K562 (cell line): ENCODE measurements at regions not wholly inside any gene's neighbourhood (a gene's known extent, or its start where the extent isn't known, plus 50 kb on each side); places are given as distances from the start of the nearest gene placed in this dataset.
"Not testable (repeated sequence)": the region's sequence is repeated elsewhere in the genome, so short reads cannot be mapped to it uniquely, and the experiment has no call there.

Experiments used
- ATAC-seq: fragments of 200-7000 bp; cut with Tn5 transposase; 3 replicates; pipeline ENCODE4 v1.9.1; 2020; ENCODE audit warnings: moderate library complexity
- BruUV-seq: library from RNA; stranded (reverse); fragments of 400-500 nt; replicated peaks from 2 replicates; lab custom pipeline; 2021; lab: Mats Ljungman, UMichigan
- CTCF ChIA-PET: fragments of 300-600 bp; formaldehyde crosslinking; extraction: SDS; loops from one replicate; lab custom pipeline; 2021; ENCODE audit warnings: low intra/inter-chr PET ratio; lab: Yijun Ruan, JAX
- POLR2A ChIA-PET: fragments of 300-600, 350-650 bp; sonication (Branson Sonifier 250); formaldehyde crosslinking; extraction: SDS; loops from one replicate; lab custom pipeline; 2021; ENCODE audit warnings: antibody characterized with exemption, inconsistent platforms; lab: Yijun Ruan, JAX
- DNase-seq, 4 experiments: peaks; one replicate each; pipeline versions ENCODE4 v3.0.0 to v3.0.0-alpha.2; 2011 to 2018; ENCODE audit warnings: low spot score in 3 of 4, mixed read lengths in 3 of 4; ENCODE audit errors: extremely low read depth in 1 of 4
- FAIRE-seq: peaks from 2 replicates; lab custom pipeline; 2011; peaks lifted over from hg19 to GRCh38; lab: Jason Lieb, UNC
- H2AFZ ChIP-seq: 2 replicates; pipeline ENCODE4 v1.6.0; 2011; ENCODE audit warnings: low read depth, low read length, control low read depth, inconsistent platforms
- H3K27ac ChIP-seq: fragments of 200-600 bp; 3 replicates; pipeline ENCODE4 v1.8.0; 2011; ENCODE audit warnings: low read depth, mild to moderate bottlenecking, control low read depth, inconsistent platforms, low read length, moderate library complexity, mixed read lengths; ENCODE audit errors: extremely low read depth
- H3K27me3 ChIP-seq, 2 experiments: fragments of 300-600 bp in 1 of 2; 2 replicates in 1 of 2; 3 replicates in 1 of 2; pipeline versions ENCODE4 v1.6.0 to v1.8.0; 2011; ENCODE audit warnings: inconsistent platforms in 2 of 2, low read length in 2 of 2, mild to moderate bottlenecking in 1 of 2, mixed read lengths in 1 of 2, moderate library complexity in 1 of 2; ENCODE audit not compliant: control insufficient read depth in 2 of 2, insufficient read depth in 2 of 2
- H3K36me3 ChIP-seq: fragments of 300-600 bp; 3 replicates; pipeline ENCODE4 v1.8.0; 2011; ENCODE audit warnings: mild to moderate bottlenecking, low read length, inconsistent platforms; ENCODE audit not compliant: control insufficient read depth, insufficient read depth
- H3K4me1 ChIP-seq, 2 experiments: fragments of 200-600 bp in 1 of 2; replicated peaks in 1 of 2; 2 replicates in 1 of 2; 3 replicates in 1 of 2; pipeline versions ENCODE4 v1.5.1 to v1.8.0; 2011; ENCODE audit warnings: inconsistent platforms in 2 of 2, low read length in 2 of 2, mild to moderate bottlenecking in 1 of 2, mixed read lengths in 1 of 2, moderate library complexity in 1 of 2; ENCODE audit not compliant: control insufficient read depth in 2 of 2, insufficient read depth in 2 of 2
- H3K4me2 ChIP-seq: 2 replicates; pipeline ENCODE4 v1.6.1; 2011; ENCODE audit warnings: low read length, control low read depth, inconsistent platforms, mixed read lengths; ENCODE audit not compliant: insufficient read depth
- H3K4me3 ChIP-seq: fragments of 200-600 bp; sonication (generic), shearing (Covaris generic); 2 replicates; pipeline ENCODE4 v1.5.1; 2016; ENCODE audit warnings: control low read depth, inconsistent platforms
- H3K79me2 ChIP-seq: fragments of 200-600 bp; 3 replicates; pipeline ENCODE4 v1.8.0; 2011; ENCODE audit warnings: low read length, inconsistent platforms; ENCODE audit not compliant: control insufficient read depth, insufficient read depth
- H3K9ac ChIP-seq, 2 experiments: 2 replicates each; pipeline versions ENCODE4 v1.6.0 to v1.6.1; 2011; ENCODE audit warnings: low read depth in 2 of 2, low read length in 2 of 2, control low read depth in 1 of 2, inconsistent platforms in 1 of 2, mild to moderate bottlenecking in 1 of 2, mixed read lengths in 1 of 2; ENCODE audit not compliant: insufficient read depth in 1 of 2
- H3K9me1 ChIP-seq: one replicate; pipeline ENCODE4 v1.6.0; 2011; ENCODE audit warnings: inconsistent platforms, mild to moderate bottlenecking, low read length, moderate library complexity; ENCODE audit not compliant: control insufficient read depth, insufficient read depth
- H3K9me3 ChIP-seq: replicated peaks from 2 replicates; pipeline ENCODE4 v1.5.1; 2011; ENCODE audit warnings: low read depth, low read length, inconsistent platforms; ENCODE audit not compliant: control insufficient read depth, insufficient read depth
- H4K20me1 ChIP-seq: replicated peaks from 2 replicates; pipeline ENCODE4 v1.6.1; 2011; ENCODE audit warnings: low read length, inconsistent platforms, mixed read lengths; ENCODE audit not compliant: control insufficient read depth, insufficient read depth
- CBX3 ChIP-seq, 2 experiments: IDR thresholded peaks; 1 replicate in 1 of 2; 2 replicates in 1 of 2; pipeline ENCODE4 v1.6.1; 2012; ENCODE audit warnings: inconsistent platforms in 2 of 2, low read length in 2 of 2, borderline replicate concordance in 1 of 2, control low read depth in 1 of 2
- WGBS: fragments of 100-300 bp; shearing (Covaris generic); methylation state at CpG from one replicate; pipeline ENCODE4 v1.1.6; 2016; ENCODE audit warnings: low coverage, mixed read lengths; ENCODE audit not compliant: insufficient coverage; ENCODE audit errors: missing lambda C conversion rate; 5-methylcytosine and 5-hydroxymethylcytosine counted together
- in situ Hi-C: fragments of 300-500 bp; cut with MboI; formaldehyde crosslinking; loops from 4 replicates; pipeline ENCODE4 v1.15.0; 2018; ENCODE audit warnings: inconsistent platforms, mixed read lengths
- intact Hi-C: fragments of 100-400 bp; cut with micrococcal nuclease; formaldehyde crosslinking; loops from 2 replicates; pipeline ENCODE4 v1.14.2; 2022
- TF ChIP-seq, protein P1 (sequence below): sonication (generic); formaldehyde crosslinking; IDR thresholded peaks from 2 replicates; pipeline ENCODE4 v1.8.1; 2023; ENCODE audit warnings: missing genetic modification reagents, mild to moderate bottlenecking, borderline replicate concordance

DNA sequence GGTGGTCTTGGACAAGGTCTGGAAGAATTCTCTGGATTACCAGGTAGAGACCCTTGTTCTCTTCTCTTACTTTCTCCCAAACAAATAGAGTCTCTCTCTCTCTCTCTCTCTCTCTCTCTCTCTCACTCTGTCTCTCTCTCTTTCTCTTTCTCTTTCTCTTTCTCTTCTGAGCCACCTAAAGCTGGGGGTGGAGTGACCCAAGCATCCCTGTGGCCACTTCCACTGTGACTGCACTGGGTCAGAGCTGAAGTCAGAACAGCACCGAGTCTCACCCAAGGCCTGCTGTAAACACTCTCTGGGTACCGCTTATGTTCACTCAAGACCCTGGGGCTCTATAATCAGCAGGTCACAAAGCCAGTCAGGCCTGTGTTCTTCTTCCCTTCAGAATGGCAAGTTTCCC is 513.7 kb downstream of the EBF1 start (continued):
- TF ChIP-seq, protein P1, sequence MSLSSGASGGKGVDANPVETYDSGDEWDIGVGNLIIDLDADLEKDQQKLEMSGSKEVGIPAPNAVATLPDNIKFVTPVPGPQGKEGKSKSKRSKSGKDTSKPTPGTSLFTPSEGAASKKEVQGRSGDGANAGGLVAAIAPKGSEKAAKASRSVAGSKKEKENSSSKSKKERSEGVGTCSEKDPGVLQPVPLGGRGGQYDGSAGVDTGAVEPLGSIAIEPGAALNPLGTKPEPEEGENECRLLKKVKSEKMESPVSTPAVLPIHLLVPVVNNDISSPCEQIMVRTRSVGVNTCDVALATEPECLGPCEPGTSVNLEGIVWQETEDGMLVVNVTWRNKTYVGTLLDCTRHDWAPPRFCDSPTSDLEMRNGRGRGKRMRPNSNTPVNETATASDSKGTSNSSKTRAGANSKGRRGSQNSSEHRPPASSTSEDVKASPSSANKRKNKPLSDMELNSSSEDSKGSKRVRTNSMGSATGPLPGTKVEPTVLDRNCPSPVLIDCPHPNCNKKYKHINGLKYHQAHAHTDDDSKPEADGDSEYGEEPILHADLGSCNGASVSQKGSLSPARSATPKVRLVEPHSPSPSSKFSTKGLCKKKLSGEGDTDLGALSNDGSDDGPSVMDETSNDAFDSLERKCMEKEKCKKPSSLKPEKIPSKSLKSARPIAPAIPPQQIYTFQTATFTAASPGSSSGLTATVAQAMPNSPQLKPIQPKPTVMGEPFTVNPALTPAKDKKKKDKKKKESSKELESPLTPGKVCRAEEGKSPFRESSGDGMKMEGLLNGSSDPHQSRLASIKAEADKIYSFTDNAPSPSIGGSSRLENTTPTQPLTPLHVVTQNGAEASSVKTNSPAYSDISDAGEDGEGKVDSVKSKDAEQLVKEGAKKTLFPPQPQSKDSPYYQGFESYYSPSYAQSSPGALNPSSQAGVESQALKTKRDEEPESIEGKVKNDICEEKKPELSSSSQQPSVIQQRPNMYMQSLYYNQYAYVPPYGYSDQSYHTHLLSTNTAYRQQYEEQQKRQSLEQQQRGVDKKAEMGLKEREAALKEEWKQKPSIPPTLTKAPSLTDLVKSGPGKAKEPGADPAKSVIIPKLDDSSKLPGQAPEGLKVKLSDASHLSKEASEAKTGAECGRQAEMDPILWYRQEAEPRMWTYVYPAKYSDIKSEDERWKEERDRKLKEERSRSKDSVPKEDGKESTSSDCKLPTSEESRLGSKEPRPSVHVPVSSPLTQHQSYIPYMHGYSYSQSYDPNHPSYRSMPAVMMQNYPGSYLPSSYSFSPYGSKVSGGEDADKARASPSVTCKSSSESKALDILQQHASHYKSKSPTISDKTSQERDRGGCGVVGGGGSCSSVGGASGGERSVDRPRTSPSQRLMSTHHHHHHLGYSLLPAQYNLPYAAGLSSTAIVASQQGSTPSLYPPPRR: no peak
- TF ChIP-seq CBX3 (IDR thresholded peaks at IDR 0.05; ENCODE audit: borderline replicate concordance in 1 of 2, low read length in 2 of 2): no peak
- TF ChIP-seq, all 486 proteins: peak for 0

DNA sequence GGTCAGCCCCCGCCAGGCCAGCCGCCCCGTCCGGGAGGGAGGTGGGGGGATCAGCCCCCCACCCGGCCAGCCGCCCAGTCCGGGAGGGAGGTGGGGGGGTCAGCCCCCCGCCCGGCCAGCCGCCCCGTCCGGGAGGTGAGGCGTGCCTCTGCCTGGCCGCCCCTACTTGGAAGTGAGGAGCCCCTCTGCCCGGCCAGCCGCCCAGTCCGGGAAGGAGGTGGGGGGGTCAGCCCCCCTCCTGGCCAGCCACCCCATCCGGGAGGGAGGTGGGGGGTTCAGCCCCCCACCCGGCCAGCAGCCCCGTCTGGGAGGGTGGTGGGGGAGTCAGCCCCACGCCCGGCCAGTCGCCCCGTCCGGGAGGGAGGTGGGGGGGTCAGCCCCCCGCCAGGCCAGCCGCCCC is 517.0 kb downstream of the EBF1 start:
- DNase-seq, FAIRE-seq, H3K4me2 ChIP-seq, in situ Hi-C loops, H3K36me3 ChIP-seq, BruUV-seq, ATAC-seq, H3K9me1 ChIP-seq, H3K4me3 ChIP-seq, H3K79me2 ChIP-seq, H3K27ac ChIP-seq, H3K9me3 ChIP-seq, H3K9ac ChIP-seq, H4K20me1 ChIP-seq, POLR2A ChIA-PET, H3K4me1 ChIP-seq, intact Hi-C loops, H3K27me3 ChIP-seq, H2AFZ ChIP-seq: not testable (repeated sequence)
- CTCF ChIA-PET: interaction anchor here (0.6 kb wide), 1 partner anchor 538 kb away, joined by 4 read pairs; no protein-coding TSS in a partner anchor
- no CpG with 5 or more reads among the region's 27 CpGs for WGBS
